Sigmoid colon (tissue), 6 donors: ENCODE measurements at regions not wholly inside any gene's neighbourhood (a gene's known extent, or its start where the extent isn't known, plus 50 kb on each side); places are given as distances from the start of the nearest gene placed in this dataset.
"Not testable (repeated sequence)": the region's sequence is repeated elsewhere in the genome, so short reads cannot be mapped to it uniquely, and the experiment has no call there.

Experiments used
- DNase-seq: peaks from one replicate; pipeline ENCODE4 v3.0.0-alpha.2; 2019
- H3K27ac ChIP-seq, 4 donors: fragments of 200-600 bp; sonication (generic); one replicate each; pipeline ENCODE4 v1.5.1; 2016 to 2019; ENCODE audit warnings: mild to moderate bottlenecking in 1 of 4
- H3K27me3 ChIP-seq, 3 donors: fragments of 200-600 bp; sonication (generic); one replicate each; pipeline ENCODE4 v1.5.1; 2019; ENCODE audit warnings: mild to moderate bottlenecking in 1 of 3
- H3K36me3 ChIP-seq, 4 donors: fragments of 200-600 bp; sonication (generic); one replicate each; pipeline ENCODE4 v1.5.1; 2016 to 2019
- H3K4me1 ChIP-seq, 4 donors: fragments of 200-600 bp; sonication (generic); one replicate each; pipeline ENCODE4 v1.5.1; 2017 to 2019
- H3K4me3 ChIP-seq, 4 donors: fragments of 200-600 bp; sonication (generic); one replicate each; pipeline ENCODE4 v1.5.1; 2017 to 2019; ENCODE audit warnings: mild to moderate bottlenecking in 2 of 4, moderate library complexity in 1 of 4
- H3K9me3 ChIP-seq, 4 donors: fragments of 200-600 bp in 3 of 4; sonication (generic) in 3 of 4; one replicate each; pipeline versions ENCODE4 v1.5.1 to v1.6.1; 2013 to 2019
- EP300 ChIP-seq, 4 donors: sonication (generic); formaldehyde crosslinking; IDR thresholded peaks; one replicate each; pipeline ENCODE4 v1.6.1; 2017; ENCODE audit warnings: antibody characterized with exemption in 4 of 4
- POLR2A ChIP-seq, 2 donors: fragments of 450-650 bp; IDR thresholded peaks; one replicate each; pipeline ENCODE4 v1.6.1; 2016; ENCODE audit warnings: antibody characterized with exemption in 2 of 2, mild to moderate bottlenecking in 2 of 2, moderate library complexity in 2 of 2
- POLR2AphosphoS5 ChIP-seq, 4 donors: sonication (generic); formaldehyde crosslinking; IDR thresholded peaks; one replicate each; pipeline ENCODE4 v1.6.1; 2017; ENCODE audit warnings: antibody characterized with exemption in 4 of 4
- WGBS, 2 donors: extraction: QIAGEN DNeasy Blood & Tissue Kit; methylation state at CpG; one replicate each; pipeline ENCODE4 v1.1.7; 2013; 5-methylcytosine and 5-hydroxymethylcytosine counted together
- intact Hi-C: fragments of 100-400 bp; cut with DNase I; formaldehyde crosslinking; loops from one replicate; pipeline ENCODE4 v1.15.1; 2023
- TF ChIP-seq, protein P1 (sequence below), 4 experiments: fragments of 450-650 bp in 3 of 4; fragments of 200-600 bp in 1 of 4; IDR thresholded peaks; one replicate each; pipeline ENCODE4 v1.5.1; 2016 to 2019; ENCODE audit warnings: antibody characterized with exemption in 4 of 4, mild to moderate bottlenecking in 3 of 4, moderate library complexity in 2 of 4
- donor health status: healthy with polysubstance abuse.
- donor health status: healthy.

DNA sequence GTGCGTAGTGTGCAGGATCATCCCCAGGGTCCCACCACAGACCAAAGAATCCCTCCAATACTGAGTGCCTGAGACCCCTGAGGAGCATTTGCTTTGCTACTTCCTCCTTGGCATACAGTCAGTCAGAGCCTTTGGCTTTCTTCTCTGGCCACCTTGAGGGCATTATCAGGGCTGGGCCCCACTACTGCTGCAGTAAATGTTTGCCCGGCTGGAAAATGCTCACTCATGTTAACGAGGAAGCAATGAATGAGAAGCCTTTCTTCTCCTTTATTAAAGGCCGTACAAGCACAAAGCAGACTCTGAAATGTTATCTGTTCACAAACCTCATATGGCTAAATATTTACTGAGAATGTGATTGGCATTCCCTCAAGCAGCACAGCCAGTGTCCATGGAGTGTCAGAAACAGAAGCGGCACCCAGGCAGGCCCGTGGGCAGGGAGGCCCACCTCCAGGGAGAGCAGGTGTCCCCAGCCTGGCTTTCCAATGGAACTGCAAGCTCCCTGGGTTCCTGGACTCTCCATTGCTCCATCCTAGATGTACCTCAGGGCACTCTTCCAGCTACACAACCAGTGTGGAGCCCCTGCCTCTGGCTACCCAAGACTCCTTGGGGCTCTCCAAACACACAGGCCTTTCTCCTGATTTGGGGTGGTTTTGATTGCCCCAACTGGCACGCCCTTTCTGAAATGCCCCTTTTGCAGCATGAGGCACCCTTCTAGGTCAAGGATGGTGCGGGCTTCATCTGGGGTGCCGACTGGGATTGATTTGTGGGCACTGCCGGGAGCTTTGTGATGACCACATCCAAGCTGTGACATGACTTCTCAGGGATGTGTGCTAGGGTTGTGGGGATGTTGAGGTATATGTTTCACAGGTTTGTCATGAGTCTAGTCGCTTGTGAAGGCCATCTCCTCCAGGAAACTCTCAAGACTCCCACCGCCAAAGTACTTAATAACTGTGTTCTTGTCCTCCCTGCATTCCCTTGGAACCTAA, 195.6 kb downstream of the FAM43A start:
- Histone ChIP-seq H3K4me3 (no peak overlapping the region), H3K4me1 (peaks cover 0 to 28% (median 2%) of the 10 kb centered on the region in 4 donors), H3K36me3 (no peaks in the 10 kb centered on the region), H3K27ac (peak overlapping the region in 1 of 4 donors; percentile 45), H3K9me3 (peaks cover 3 to 13% (median 10%) of the 10 kb centered on the region in 4 donors), H3K27me3 (no peaks in the 10 kb centered on the region)
- intact Hi-C loops, result no loop called here
- DNase-seq, result no peak
- TF ChIP-seq, protein P1, sequence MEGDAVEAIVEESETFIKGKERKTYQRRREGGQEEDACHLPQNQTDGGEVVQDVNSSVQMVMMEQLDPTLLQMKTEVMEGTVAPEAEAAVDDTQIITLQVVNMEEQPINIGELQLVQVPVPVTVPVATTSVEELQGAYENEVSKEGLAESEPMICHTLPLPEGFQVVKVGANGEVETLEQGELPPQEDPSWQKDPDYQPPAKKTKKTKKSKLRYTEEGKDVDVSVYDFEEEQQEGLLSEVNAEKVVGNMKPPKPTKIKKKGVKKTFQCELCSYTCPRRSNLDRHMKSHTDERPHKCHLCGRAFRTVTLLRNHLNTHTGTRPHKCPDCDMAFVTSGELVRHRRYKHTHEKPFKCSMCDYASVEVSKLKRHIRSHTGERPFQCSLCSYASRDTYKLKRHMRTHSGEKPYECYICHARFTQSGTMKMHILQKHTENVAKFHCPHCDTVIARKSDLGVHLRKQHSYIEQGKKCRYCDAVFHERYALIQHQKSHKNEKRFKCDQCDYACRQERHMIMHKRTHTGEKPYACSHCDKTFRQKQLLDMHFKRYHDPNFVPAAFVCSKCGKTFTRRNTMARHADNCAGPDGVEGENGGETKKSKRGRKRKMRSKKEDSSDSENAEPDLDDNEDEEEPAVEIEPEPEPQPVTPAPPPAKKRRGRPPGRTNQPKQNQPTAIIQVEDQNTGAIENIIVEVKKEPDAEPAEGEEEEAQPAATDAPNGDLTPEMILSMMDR (IDR thresholded peaks at IDR 0.05), result no peak
- TF ChIP-seq POLR2AphosphoS5 (IDR thresholded peaks at IDR 0.05), result no peak
- no peak for TF ChIP-seq POLR2A (IDR thresholded peaks at IDR 0.05)
- no peak for TF ChIP-seq EP300 (IDR thresholded peaks at IDR 0.05)
- 59 to 75% methylated on average over 12 of the region's 12 CpGs for WGBS, 2 donors

DNA sequence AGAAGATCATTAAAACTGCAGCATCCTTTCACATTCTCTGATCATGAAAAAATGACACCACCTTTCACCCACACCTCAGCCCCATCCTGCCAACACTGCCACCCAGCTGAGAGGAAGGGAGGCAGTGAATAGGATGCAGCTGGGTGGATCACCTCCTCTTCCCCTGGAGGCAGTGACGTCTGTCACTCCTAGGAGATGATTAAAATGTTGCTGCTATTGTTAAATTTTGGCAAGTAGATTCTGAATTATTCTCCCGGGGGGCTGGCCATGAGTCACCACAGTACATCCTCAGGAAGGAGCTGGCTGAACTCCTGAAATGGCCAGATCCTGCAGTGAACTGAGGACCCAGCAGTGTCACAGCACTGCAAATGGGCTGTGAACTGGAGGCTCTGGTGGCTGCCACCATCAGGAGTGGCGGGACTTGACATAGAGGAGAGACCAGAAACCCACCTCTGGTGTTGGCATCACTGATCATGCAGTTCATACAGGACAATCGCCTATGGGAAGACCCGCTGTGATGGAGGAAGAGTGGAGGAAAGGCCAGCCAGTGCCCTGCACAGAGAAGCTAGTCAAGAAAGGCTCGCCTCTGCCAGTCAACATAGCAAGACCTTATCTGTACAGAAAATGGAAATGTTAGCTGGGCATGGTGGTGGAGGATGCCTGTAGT, 199.1 kb downstream of the FAM43A start:
- Histone ChIP-seq H3K36me3 (no peaks in the 10 kb centered on the region), H3K27ac (no peak overlapping the region), H3K4me1 (peaks cover 0 to 14% (median 2%) of the 10 kb centered on the region in 4 donors), H3K27me3 (no peaks in the 10 kb centered on the region), H3K4me3 (no peak overlapping the region), H3K9me3 (peaks cover 3 to 13% (median 10%) of the 10 kb centered on the region in 4 donors)
- no peak for DNase-seq
- TF ChIP-seq EP300 (IDR thresholded peaks at IDR 0.05) (no peak), POLR2A (IDR thresholded peaks at IDR 0.05) (no peak), POLR2AphosphoS5 (IDR thresholded peaks at IDR 0.05) (peak in 1 of 4 donors; percentile 26)
- TF ChIP-seq, protein P1 (IDR thresholded peaks at IDR 0.05), result no peak
- intact Hi-C loops, result no loop called here
- 88 to 92% methylated on average over 6 of the region's 6 CpGs for WGBS, 2 donors

DNA sequence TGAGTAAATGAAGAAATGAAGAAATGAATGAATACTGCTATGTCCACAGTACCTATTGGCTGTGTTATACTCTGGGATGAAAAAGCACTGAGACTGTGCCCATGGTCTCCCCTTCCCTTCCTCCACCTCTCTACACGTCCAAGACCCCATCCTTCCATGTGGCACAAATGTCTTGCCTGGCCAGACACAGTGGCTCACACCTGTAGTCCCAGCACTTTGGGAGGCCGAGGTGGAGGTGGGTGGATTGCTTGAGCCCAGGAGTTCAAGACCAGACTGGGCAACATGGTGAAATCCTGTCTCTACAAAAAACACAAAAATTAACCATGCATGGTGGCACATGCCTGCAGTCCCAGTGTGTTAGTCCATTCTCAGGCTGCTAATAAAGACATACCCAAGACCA, 200.1 kb downstream of the FAM43A start:
- Histone ChIP-seq H3K4me1 (peaks cover 0 to 4% (median 0%) of the 10 kb centered on the region in 4 donors), H3K4me3 (no peak overlapping the region), H3K27me3 (no peaks in the 10 kb centered on the region), H3K36me3 (no peaks in the 10 kb centered on the region), H3K9me3 (peaks cover 3 to 13% (median 10%) of the 10 kb centered on the region in 4 donors), H3K27ac (no peak overlapping the region)
- intact Hi-C loops, result no loop called here
- TF ChIP-seq POLR2A (IDR thresholded peaks at IDR 0.05) (no peak), EP300 (IDR thresholded peaks at IDR 0.05) (no peak)
- TF ChIP-seq, protein P1 (IDR thresholded peaks at IDR 0.05), result no peak
- 92 to 100% methylated on average over 2 of the region's 2 CpGs for WGBS, 2 donors
- no peak for DNase-seq

DNA sequence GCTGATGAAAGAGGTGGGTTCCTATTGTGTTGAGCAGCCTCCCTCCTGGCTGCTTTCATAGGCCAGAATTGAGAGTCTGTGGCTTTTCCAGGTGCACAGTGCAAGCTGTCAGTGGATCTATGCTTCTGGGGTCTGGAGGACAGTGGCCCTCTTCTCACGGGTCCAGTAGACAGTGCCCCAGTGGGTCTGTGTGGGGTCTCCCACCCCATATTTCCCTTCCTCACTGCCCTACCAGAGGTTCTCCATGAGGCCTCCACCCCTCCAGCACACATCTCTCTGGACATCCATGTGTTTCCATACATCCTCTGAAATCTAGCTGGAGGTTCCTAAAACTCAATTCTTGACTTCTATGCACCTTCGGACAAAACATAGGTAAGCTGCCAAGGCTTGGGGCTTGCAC, 201.2 kb downstream of the FAM43A start:
- Histone ChIP-seq H3K4me3 (no peak overlapping the region), H3K9me3 (peaks cover 3 to 13% (median 10%) of the 10 kb centered on the region in 4 donors), H3K27me3 (no peaks in the 10 kb centered on the region), H3K27ac (no peak overlapping the region), H3K36me3 (no peaks in the 10 kb centered on the region), H3K4me1 (no peaks in the 10 kb centered on the region)
- WGBS, 2 donors, result 96 to 99% methylated on average over 2 of the region's 2 CpGs
- TF ChIP-seq POLR2AphosphoS5 (IDR thresholded peaks at IDR 0.05), result no peak
- TF ChIP-seq EP300 (IDR thresholded peaks at IDR 0.05), result no peak
- TF ChIP-seq, protein P1 (IDR thresholded peaks at IDR 0.05), result no peak
- no peak for TF ChIP-seq POLR2A (IDR thresholded peaks at IDR 0.05)
- intact Hi-C loops, result no loop called here
- DNase-seq, result no peak

DNA sequence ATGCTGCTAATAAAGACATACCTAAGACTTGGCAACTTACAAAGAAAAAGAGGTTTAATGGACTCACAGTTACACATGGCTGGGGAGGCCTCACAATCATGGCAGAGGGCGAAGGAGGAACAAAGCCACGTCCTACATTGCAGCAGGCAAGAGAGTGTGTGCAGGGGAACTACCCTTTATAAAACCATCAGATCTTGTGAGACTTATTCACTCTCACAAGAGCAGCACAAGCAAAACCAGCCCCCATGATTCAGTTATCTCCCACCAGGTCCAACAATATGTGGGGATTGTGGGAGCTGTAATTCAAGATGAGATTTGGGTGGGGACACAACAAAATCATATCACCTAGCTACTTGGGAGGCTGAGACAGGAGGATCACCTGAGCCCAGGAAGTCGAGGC, 202.4 kb downstream of the FAM43A start:
- DNase-seq, H3K4me3 ChIP-seq, H3K36me3 ChIP-seq, H3K27ac ChIP-seq, H3K4me1 ChIP-seq, H3K27me3 ChIP-seq, intact Hi-C loops: not testable (repeated sequence)
- WGBS, 2 donors, result 89 to 92% methylated on average over 3 of the region's 3 CpGs
- peaks cover 3 to 13% (median 10%) of the 10 kb centered on the region in 4 donors for H3K9me3 ChIP-seq
